Inflammatory macrophage treated with lipopolysaccharide for 4 hours (primary cell): ENCODE measurements at regions not wholly inside any gene's neighbourhood (a gene's known extent, or its start where the extent isn't known, plus 50 kb on each side); places are given as distances from the start of the nearest gene placed in this dataset.
A peak's percentile ranks its signal among the peaks of the same experiment; 100 is the strongest.
"Not testable (repeated sequence)": the region's sequence is repeated elsewhere in the genome, so short reads cannot be mapped to it uniquely, and the experiment has no call there.

Experiments used
- DNase-seq: peaks from one replicate; pipeline ENCODE4 v3.0.0-alpha.2; 2020

DNA sequence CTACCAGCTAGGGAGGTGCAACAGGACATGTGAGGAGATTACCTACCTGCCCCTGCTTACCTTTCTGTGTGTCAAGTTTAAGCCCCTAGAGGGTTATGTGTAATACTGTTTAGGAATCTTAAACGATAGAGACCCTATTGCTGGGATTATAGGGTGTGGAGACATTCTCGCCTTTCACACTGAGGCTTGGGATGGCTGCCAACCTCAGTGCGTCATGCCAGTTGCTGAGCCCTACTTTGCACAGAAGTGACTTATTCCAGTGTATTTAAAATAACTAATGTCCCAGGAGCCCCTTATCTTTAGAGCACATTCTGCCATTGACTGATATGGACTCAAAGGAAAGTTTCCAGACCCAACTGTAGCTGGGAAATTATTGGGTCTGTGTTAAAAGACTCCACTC, 76.6 kb upstream of the XPA start:
- no peak for DNase-seq

DNA sequence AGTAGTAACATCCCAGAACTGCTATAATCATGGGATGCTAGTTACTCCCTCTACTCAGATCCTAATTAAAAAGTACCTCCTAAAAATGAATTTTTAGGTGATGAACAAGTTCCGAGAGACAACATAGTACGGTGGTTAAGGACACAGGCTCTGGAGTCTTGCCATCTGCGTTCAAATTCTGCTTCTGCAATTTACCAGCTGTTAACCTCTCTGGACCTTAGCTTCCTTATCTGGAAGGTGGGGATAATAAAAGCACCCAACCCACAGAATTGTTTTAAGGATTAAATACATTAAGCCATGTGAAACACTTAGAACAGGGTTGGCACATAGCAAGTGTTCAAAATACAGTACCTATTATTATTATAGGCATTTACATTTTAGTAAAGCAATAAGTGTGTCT, 77.5 kb upstream of the XPA start:
- DNase-seq, result no peak

DNA sequence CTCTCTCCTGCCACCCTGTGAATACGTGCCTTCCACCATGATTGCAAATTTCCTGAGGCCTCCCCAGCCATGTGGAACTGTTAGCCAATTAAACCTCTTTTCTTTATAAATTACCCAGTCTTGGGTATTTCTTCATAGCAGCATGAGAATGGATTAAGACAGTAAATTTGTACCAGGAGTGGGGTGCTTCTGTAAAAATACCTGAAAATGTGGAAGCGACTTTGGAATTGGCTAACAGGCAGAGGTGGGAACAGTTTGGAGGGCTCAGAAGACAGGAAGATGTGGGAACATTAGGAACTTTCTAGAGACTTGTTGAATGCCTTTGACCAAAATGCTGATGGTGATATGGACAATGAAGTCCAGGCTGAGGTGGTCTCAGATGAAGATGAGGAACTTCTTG, 74.3 kb upstream of the FOXE1 start:
- not testable (repeated sequence) for DNase-seq

DNA sequence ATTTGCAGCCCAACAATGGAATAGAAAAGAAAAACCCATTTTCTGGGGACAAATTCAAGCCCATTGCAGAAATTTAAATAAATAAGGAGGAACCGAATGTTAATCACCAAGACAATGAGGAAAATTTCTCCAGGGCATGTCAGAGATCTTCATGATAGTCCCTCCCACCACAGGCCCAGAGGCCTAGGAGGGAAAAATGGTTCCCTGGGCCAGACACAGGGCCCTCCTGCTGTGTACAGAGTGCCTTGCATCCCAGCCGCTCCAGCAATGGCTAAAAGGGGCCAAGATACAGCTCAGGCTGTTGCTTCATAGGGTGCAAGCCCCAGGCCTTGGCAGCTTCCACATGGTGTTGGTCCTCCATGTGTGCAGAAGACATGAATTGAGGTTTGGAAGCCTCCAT, 73.4 kb upstream of the FOXE1 start:
- DNase-seq, result no peak

DNA sequence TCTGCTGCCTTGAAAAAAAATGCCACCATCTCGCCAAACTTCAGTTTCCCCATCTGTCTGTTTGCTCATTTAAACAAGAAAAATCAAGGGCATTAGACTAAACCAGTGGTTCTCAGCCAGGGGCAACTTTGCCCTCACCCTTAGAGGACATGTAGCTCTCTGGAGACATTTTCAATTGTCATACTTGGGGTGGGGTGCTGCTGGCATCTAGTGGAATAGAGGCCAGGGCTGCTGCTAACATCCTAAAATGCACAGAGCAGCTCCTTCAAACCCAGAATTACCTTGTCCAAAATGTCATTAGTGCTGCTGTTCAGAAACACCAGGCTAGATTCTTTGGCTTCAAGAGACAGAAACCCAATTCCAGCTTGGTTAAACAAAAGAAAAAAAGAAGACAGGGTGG, 71.1 kb upstream of the FOXE1 start:
- no peak for DNase-seq

DNA sequence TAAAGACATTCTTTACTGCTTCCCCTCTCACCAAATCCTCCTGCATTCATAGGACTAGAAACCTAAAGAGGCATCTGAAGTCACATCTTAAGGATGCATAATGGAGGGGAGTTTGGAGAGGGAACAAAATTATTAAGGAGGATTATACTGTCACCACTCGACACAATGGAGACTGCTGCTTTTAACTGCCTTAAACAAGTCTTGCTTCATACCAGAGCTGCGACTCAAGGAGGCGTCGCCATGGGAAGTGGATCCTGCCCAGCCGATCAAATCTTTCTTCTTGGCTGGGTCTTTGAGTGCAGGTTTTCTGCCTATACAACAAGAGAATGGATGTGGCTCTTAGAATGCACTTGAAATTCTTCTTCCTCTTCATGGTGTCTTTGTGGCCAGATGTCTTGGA, 66.7 kb upstream of the FOXE1 start:
- no peak for DNase-seq

DNA sequence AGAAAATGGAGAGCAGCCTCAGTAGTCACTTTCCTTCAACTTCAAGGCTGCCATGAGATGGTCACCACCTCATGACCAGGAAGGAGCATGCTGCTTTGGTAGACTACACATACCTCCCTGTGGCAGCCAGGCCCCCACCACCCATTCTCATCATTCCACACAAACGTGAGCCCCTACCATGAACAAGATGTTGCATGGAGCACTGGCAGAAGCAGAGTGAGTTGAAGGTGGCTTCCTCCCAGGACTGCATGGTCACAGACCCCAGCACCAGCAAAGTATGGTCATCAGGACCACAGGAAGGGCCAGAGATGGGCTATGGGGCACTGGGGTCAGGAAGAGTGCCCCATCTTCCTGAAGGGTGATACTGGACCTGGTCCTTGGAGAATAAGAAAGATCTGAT, 65.5 kb upstream of the FOXE1 start:
- no peak for DNase-seq

DNA sequence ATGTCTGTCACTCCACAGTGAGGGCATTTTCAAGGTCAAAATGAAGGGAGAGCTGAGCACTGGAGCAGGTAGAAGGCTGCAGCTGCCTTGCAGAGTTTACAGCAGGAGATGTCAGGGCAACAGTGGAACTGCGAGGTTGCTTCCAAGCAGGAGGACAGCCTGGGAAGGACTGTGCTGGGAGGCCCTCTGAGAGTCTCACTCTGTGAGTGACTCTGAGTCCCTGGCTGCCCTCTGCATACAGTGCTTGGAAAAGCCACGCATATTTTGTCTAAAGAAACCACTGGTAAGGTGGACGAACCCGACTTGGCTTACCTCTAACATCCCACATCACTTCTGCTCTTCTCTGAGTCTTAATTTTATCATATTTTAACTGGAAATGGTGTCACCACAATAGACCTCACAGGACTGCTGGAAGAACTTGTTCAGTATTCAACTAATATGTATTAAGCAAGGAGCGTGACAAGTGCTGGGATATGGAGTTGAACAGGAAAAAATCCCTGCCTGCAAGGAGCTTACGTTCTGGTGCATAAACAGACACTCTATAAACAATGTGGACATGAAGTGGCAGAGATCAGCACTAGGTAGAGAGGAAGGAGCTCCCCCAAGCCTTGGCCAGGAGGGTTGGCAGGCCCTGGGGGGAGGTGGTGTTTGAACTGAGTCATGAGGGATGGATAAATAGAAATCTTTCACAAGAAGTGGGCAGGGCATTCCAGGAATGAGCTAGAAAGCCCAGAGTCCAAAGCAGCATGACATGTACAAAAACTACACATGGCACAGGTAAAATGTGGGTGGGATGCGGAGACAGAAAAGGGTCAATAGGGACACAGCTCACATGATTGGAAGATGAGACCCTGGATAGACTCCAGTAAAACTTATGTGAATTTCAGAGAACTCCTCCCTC, 64.0 kb upstream of the FOXE1 start:
- no peak for DNase-seq

DNA sequence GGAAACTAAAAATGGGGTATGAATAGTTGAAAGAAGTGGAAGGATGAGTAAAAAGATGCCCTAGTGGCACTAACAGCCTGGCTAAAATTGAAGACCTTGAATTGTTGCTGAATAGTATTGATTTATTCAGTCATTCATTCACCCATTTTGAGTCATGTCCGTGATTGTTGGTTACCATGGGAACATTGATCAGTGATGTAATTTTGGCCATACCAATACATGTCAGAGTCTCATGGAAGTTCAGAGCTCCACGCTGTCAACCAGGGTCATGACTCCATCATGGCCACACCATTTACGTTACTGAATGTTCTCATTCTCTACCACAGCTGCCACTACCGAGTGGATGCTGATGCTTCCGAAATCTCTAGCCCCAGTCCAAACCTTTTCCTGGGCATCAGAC, 62.5 kb upstream of the FOXE1 start:
- no peak for DNase-seq

DNA sequence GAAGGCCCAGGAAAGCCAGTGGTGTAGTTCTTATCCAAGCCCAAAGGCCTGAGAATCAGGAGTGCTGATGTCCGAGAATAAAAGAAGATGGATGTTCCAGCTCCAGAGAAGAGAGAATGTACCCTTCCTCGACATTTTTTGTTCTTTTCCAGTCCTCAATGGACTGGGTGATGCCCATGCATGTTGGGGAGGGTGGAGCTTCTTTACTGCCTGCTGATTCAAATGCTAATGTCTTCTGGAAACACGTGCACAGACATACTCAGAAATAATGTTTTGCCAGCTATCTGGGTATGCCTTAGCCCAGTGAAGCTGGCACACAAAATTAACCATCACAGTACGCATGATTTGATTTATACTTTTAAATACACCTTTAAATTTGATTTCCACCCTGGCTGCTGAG, 61.5 kb upstream of the FOXE1 start:
- DNase-seq, result no peak

DNA sequence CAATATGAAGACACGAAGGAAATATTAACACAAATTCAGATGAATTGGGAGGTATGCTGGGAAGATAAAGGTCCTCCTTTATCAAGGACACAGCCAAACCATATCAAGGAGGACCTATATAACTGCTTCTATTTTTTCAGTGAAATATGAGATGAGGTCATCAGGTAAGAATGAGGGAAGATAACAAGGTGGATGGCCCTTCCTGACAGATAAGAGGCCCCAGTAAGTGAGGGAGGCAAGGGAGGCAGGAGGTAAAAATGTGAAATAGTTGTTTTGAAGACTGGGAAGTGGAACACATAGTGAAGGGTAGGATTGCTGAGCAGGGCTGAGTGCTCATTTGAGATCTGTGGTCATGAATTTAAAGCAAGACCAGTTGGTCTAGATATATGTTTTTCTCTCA, 60.0 kb upstream of the FOXE1 start:
- DNase-seq, result no peak

DNA sequence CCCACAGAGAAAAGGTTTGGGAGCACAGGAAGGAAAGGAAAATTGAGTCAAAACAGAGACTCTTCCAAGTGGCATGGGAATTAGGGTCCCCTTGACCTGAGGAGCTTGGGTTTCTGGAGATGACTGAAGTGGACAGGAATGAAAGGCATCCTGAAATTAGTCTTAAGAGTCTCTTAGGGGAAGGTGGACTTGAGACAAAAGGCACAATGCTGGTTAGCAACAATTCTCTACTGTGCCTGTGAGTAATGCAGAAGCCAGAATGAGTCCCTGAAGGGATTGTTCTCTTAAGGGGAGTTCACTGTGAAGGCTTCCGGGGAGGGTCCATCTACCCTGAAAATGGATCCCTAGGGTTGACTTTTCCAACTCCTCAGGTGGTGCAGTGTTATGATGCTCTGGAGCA, 58.4 kb upstream of the FOXE1 start:
- DNase-seq, result no peak

DNA sequence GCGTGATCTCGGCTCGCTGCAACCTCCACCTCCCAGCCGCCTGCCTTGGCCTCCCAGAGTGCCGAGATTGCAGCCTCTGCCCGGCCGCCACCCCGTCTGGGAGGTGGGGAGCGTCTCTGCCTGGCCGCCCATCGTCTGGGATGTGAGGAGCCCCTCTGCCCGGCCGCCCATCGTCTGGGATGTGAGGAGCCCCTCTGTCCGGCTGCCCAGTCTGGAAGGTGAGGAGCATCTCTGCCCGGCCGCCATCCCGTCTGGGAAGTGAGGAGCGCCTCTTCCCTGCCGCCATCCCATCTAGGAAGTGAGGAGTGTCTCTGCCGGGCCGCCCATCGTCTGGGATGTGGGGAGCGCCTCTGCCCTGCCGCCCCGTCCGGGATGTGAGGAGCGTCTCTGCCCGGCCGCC, 56.9 kb upstream of the FOXE1 start:
- not testable (repeated sequence) for DNase-seq

DNA sequence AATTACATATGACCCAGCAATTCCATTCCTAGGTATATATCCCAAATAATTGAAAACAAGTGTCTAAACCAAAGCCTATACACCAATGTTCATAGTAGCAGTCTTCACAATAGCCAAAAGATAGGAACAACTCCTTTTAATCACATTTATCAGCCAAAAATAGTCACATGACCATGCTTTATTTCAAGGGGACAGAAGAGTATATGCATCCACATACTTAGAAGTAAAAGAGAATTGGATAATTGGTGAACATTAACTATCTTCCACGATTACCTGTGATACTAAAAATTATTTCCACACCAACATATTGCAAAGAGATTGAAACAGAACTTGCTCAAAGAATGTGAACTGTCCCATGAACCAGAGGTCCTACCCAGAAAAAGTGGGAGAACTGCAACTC, 51.8 kb upstream of the FOXE1 start:
- DNase-seq, result no peak

DNA sequence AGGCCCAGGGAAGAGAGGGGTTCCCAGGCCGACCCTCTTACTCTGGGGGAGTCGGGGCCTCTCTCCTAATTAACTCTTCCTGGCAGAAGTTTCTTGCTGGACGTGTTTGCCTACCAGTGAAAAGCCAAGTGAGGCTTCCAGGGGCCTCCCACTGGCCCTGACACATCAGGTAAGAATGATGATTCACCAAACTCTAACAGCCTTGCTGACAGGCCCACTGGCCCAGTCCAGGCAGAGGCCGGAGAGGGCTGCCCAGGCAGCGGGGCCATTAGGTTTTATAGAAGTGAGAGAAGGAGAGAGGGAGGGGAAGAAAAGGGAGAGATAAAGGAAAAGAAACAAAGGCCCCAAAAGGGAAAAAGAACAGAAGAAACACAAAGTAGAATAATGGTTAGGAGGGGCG, 50.8 kb upstream of the FOXE1 start:
- no peak for DNase-seq

DNA sequence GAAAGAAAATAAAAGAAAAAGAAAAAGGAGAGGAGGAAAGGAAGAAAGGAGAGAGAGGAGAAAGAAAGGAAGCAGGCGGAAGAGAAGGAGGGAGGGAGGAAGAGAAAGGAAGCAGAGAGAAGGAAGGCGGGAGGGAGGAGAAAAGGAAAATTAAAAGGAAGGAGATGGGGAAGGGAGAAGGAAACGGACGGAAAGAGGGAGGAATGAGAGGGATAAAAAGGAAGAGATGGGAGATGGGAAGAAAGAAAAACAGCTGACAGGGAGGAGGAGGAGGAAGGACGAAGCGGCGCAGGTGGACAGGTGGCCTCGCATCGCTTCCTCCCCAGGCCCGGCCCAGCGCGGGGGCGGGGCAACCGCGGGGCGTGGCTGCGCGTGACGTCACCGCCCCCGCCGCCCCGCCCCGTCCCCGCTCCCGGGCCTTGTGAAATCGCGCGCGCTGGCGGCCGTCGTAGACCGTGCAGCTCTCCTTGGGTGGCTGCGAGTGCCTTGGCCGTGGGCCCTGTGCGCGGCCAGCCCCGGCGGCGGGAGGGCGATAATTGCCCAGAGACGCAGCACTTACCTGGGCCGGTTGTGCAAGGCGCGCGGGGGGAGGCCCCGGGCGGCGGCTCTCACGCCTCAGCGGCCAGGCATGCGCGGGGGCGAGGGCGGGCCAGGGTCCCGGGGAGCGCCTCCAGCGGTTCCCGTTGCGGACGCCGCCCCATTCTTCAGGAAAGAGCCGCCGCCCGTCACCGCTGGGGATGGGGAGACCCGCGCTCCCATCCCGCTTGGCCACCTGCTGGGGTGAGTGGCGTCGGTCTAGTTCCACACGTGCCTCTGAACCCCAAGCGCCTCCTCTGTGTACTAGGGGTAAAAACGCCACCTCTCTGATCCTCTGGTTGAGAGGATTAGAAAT, 49.6 kb upstream of the FOXE1 start:
- peak; percentile 56 for DNase-seq
